GM19452 (cell line): ENCODE measurements at regions not wholly inside any gene's neighbourhood (a gene's known extent, or its start where the extent isn't known, plus 50 kb on each side); places are given as distances from the start of the nearest gene placed in this dataset.

Experiments
- ATAC-seq: cut with Tn5 transposase; IDR thresholded peaks from one replicate; pipeline ENCODE4 v1.9.1; 2021; ENCODE audit not compliant: unreplicated experiment

DNA sequence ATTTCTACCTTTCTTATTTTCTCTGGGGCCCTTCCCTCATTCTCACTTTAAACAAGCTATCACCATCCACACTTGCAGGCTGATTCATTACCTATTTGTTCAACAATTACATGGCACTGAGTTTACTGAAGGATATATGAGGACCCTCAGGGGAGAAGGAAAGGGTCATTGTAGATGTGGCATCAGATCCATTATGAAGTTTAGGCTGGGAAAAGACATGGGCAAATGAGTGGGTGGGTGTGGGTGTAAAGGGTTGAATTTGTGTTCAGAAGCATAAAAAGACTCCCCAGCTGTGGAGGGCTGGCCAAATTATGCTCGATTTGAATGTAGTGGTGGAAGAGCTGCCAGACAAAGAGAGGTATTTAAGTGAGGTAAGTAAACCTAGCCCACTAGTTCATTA lies 55.9 kb upstream of the MTAP start:
- no peak for ATAC-seq

DNA sequence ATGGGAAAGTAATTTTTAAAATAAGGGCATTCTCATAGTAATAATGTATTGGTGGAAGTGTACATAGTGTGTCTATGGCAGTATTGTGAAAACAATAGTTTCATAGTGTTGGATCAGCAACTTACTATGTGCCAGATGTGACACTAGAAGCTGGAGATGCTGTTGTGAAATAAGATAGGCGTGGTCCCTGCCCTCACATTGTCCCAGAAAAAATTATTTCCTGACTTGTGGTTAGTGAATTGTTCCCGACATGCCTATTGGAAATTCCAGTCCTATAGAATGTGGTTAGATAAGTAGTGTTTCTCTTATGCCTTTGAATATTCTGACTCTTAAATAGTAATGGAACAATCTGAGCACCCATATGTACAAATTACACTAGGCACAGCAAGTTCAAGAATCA lies 55.3 kb upstream of the MTAP start:
- ATAC-seq: no peak

DNA sequence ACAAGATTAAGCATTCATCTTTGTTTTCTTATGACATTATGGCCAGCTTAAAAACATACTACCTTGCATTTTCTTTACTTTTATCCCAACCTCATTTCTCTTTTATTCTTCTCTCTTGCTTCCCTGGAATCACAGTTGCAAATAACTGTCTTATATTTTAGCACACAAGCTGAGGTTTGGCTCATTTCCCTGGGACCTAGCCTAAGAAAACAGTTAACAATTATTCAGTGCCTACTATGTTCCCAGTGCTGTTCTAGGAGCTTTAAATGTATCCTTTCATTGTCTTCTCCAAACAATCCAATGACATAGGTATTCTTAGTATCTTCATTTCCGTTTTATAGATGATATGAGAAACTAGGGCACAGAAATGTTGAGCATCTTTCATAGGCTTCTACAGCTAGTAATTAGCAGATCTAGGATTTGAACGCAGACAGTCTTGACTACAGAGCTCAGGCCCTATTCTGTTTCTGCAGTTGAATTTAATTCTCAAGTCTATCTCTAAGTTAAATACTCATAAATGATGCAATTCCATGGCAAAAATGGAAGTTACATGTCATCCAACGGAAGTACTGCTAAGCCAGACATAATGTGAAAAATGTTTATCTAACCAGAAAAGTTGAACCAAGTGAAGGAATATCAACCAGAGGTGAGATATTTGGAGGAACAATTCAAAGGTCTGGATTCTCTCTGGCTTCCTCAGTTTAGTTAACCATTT lies 52.3 kb upstream of the MTAP start:
- no peak for ATAC-seq

DNA sequence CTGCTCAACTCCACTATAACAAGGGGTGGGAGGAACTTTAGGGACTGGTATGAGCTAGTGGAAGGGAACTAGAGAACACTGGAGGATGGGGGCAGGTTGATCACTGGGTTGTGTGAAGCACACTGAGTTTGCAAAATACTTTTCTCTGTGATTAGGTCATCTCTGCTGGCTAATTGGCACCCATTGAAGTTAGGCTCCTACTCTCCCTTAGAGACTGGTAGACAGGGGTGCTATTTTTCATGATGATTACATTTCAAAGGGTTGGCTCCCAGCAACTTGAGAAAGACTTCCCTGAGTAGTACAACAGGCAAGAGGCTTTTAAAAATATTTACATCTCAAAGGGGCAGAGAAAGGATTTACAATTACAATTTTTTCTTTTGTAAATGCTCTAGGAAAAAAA lies 50.4 kb upstream of the MTAP start:
- ATAC-seq: no peak
